Activated CD4-positive, alpha-beta T cell treated with anti-CD3 and anti-CD28 coated beads, Interleukin-2, amount 10 ng/mL, durations not matched to agents 7 days and 5 days (primary cell): ENCODE measurements at regions not wholly inside any gene's neighbourhood (a gene's known extent, or its start where the extent isn't known, plus 50 kb on each side); places are given as distances from the start of the nearest gene placed in this dataset.

Experiments used
- CTCF ChIA-PET: fragments of 350-600 bp; sonication (Branson Sonifier 250); formaldehyde crosslinking; loops from one replicate; lab custom pipeline; 2021; ENCODE audit warnings: antibody characterized with exemption; lab: Charles Lee
- POLR2A ChIA-PET: fragments of 350-600 bp; sonication (Branson Sonifier 250); formaldehyde crosslinking; loops from one replicate; lab custom pipeline; 2021; ENCODE audit warnings: antibody characterized with exemption; lab: Charles Lee
- DNase-seq: peaks from one replicate; pipeline ENCODE4 v3.0.0-alpha.2; 2020
- H3K27ac Mint-ChIP-seq: one replicate; pipeline ENCODE4 v1.8.0; 2021; ENCODE audit warnings: mild to moderate bottlenecking, moderate library complexity, mixed read lengths
- H3K27me3 Mint-ChIP-seq: one replicate; pipeline ENCODE4 v1.8.0; 2021; ENCODE audit warnings: mixed read lengths
- H3K36me3 Mint-ChIP-seq: one replicate; pipeline ENCODE4 v1.8.0; 2021; ENCODE audit warnings: low read depth, mixed read lengths
- H3K4me1 Mint-ChIP-seq: one replicate; pipeline ENCODE4 v1.8.0; 2021; ENCODE audit warnings: mixed read lengths
- H3K4me3 Mint-ChIP-seq: one replicate; pipeline ENCODE4 v1.8.0; 2021; ENCODE audit warnings: mild to moderate bottlenecking, moderate library complexity, mixed read lengths
- H3K9me3 Mint-ChIP-seq: one replicate; pipeline ENCODE4 v1.8.0; 2021; ENCODE audit warnings: mixed read lengths

- Mint-ChIP-seq H3K27me3 (no peaks in the 10 kb centered on the region), H3K27ac (no peak overlapping the region), H3K36me3 (no peaks in the 10 kb centered on the region), H3K4me3 (no peak overlapping the region), H3K9me3 (no peaks in the 10 kb centered on the region), H3K4me1 (no peaks in the 10 kb centered on the region)
- CTCF ChIA-PET, result no interaction called here
- no peak for DNase-seq
- POLR2A ChIA-PET, result no interaction called here
Observed at GRCh38 chr2:103656558-103656957, 894.7 kb downstream of the TMEM182 start.

- Mint-ChIP-seq H3K9me3 (no peaks in the 10 kb centered on the region), H3K27ac (no peak overlapping the region), H3K4me1 (no peaks in the 10 kb centered on the region), H3K36me3 (no peaks in the 10 kb centered on the region), H3K4me3 (no peak overlapping the region), H3K27me3 (no peaks in the 10 kb centered on the region)
- ChIA-PET POLR2A (no interaction called here), CTCF (no interaction called here)
- DNase-seq, result no peak
Observed at GRCh38 chr2:103660519-103660918, 898.7 kb downstream of the TMEM182 start.

GRCh38 chr2:103660947-103661346 lies 899.1 kb downstream of the TMEM182 start:
- H3K4me3 Mint-ChIP-seq, result no peak overlapping the region

GRCh38 chr2:103664690-103665089 lies 902.9 kb downstream of the TMEM182 start:
- POLR2A ChIA-PET, result no interaction called here
- H3K27me3 Mint-ChIP-seq, result no peaks in the 10 kb centered on the region

More at GRCh38 chr2:103660947-103661346, 899.1 kb downstream of the TMEM182 start:
- CTCF ChIA-PET, result no interaction called here
- Mint-ChIP-seq H3K27me3 (no peaks in the 10 kb centered on the region), H3K27ac (no peak overlapping the region), H3K4me1 (no peaks in the 10 kb centered on the region), H3K36me3 (no peaks in the 10 kb centered on the region), H3K9me3 (peaks cover under 1% of the 10 kb centered on the region)
- POLR2A ChIA-PET, result no interaction called here
- DNase-seq, result no peak

GRCh38 chr2:103667335-103667884 lies 905.6 kb downstream of the TMEM182 start:
- ChIA-PET POLR2A (no interaction called here), CTCF (no interaction called here)
- no peaks in the 10 kb centered on the region for H3K4me1 Mint-ChIP-seq
- H3K9me3 Mint-ChIP-seq, result peaks cover 2% of the 10 kb centered on the region
- DNase-seq, result no peak
- H3K4me3 Mint-ChIP-seq, result no peak overlapping the region
- no peak overlapping the region for H3K27ac Mint-ChIP-seq
- no peaks in the 10 kb centered on the region for H3K36me3 Mint-ChIP-seq
- no peaks in the 10 kb centered on the region for H3K27me3 Mint-ChIP-seq

More at GRCh38 chr2:103664690-103665089, 902.9 kb downstream of the TMEM182 start:
- CTCF ChIA-PET, result interaction anchor here (1.3 kb wide), 1 partner anchor 10 kb away, joined by 3 read pairs; no protein-coding TSS in a partner anchor
- Mint-ChIP-seq H3K9me3 (peaks cover 2% of the 10 kb centered on the region), H3K36me3 (no peaks in the 10 kb centered on the region), H3K27ac (no peak overlapping the region), H3K4me1 (no peaks in the 10 kb centered on the region), H3K4me3 (no peak overlapping the region)
- DNase-seq, result no peak

GRCh38 chr2:103669531-103669930 lies 907.7 kb downstream of the TMEM182 start:
- ChIA-PET CTCF (no interaction called here), POLR2A (no interaction called here)
- Mint-ChIP-seq H3K4me1 (no peaks in the 10 kb centered on the region), H3K4me3 (no peak overlapping the region), H3K27ac (no peak overlapping the region), H3K27me3 (no peaks in the 10 kb centered on the region), H3K9me3 (peaks cover 2% of the 10 kb centered on the region), H3K36me3 (no peaks in the 10 kb centered on the region)
- no peak for DNase-seq
